Skeletal muscle satellite cell (primary cell): ENCODE measurements at regions not wholly inside any gene's neighbourhood (a gene's known extent, or its start where the extent isn't known, plus 50 kb on each side); places are given as distances from the start of the nearest gene placed in this dataset.
"Not testable (repeated sequence)": the region's sequence is repeated elsewhere in the genome, so short reads cannot be mapped to it uniquely, and the experiment has no call there.

ENCODE experiments used
- H3K27me3 ChIP-seq: 2 replicates; pipeline ENCODE4 v1.7.0; 2013; ENCODE audit warnings: low read length; ENCODE audit not compliant: control insufficient read depth, insufficient read depth
- H3K36me3 ChIP-seq: 2 replicates; pipeline ENCODE4 v1.7.0; 2013; ENCODE audit warnings: mild to moderate bottlenecking, control low read depth, low read length; ENCODE audit not compliant: insufficient read depth
- H3K4me1 ChIP-seq: 2 replicates; pipeline ENCODE4 v1.7.0; 2013; ENCODE audit warnings: low read length; ENCODE audit not compliant: control insufficient read depth, insufficient read depth
- H3K4me2 ChIP-seq: 2 replicates; pipeline ENCODE4 v1.7.0; 2013; ENCODE audit warnings: mild to moderate bottlenecking, low read length
- H3K4me3 ChIP-seq: 2 replicates; pipeline ENCODE4 v1.7.0; 2013; ENCODE audit warnings: low read length
- H3K9ac ChIP-seq: 2 replicates; pipeline ENCODE4 v1.7.0; 2013; ENCODE audit warnings: mild to moderate bottlenecking, low read depth, low read length, moderate library complexity
- H3K9me3 ChIP-seq: replicated peaks from 2 replicates; pipeline ENCODE4 v1.7.0; 2013; ENCODE audit warnings: mild to moderate bottlenecking, control low read depth, low read length

- Histone ChIP-seq H3K9ac (no peak overlapping the region), H3K4me1 (peaks cover 13% of the 10 kb centered on the region), H3K9me3 (no peaks in the 10 kb centered on the region), H3K36me3 (no peaks in the 10 kb centered on the region), H3K27me3 (no peaks in the 10 kb centered on the region), H3K4me2 (no peak overlapping the region), H3K4me3 (no peak overlapping the region)
Observed at GRCh38 chr5:67814569-67815311, 400.8 kb upstream of the PIK3R1 start.

GRCh38 chr5:67813877-67814539, 401.5 kb upstream of the PIK3R1 start:
- Histone ChIP-seq H3K4me3 (no peak overlapping the region), H3K36me3 (no peaks in the 10 kb centered on the region), H3K27me3 (no peaks in the 10 kb centered on the region), H3K9ac (no peak overlapping the region), H3K4me1 (peaks cover 13% of the 10 kb centered on the region), H3K9me3 (no peaks in the 10 kb centered on the region), H3K4me2 (no peak overlapping the region)

GRCh38 chr5:67809589-67809988, 406.0 kb upstream of the PIK3R1 start:
- Histone ChIP-seq H3K36me3 (no peaks in the 10 kb centered on the region), H3K4me1 (no peaks in the 10 kb centered on the region), H3K9me3 (no peaks in the 10 kb centered on the region), H3K4me3 (no peak overlapping the region), H3K4me2 (no peak overlapping the region), H3K9ac (no peak overlapping the region), H3K27me3 (no peaks in the 10 kb centered on the region)

GRCh38 chr5:67808340-67808739, 407.2 kb upstream of the PIK3R1 start:
- H3K27me3 ChIP-seq, result no peaks in the 10 kb centered on the region
- no peaks in the 10 kb centered on the region for H3K9me3 ChIP-seq
- H3K4me2 ChIP-seq, result no peak overlapping the region
- no peaks in the 10 kb centered on the region for H3K4me1 ChIP-seq
- H3K36me3 ChIP-seq, result no peaks in the 10 kb centered on the region
- no peak overlapping the region for H3K9ac ChIP-seq
- no peak overlapping the region for H3K4me3 ChIP-seq

GRCh38 chr5:67807439-67807888, 408.1 kb upstream of the PIK3R1 start:
- no peak overlapping the region for H3K9ac ChIP-seq
- H3K36me3 ChIP-seq, result no peaks in the 10 kb centered on the region
- no peak overlapping the region for H3K4me3 ChIP-seq
- no peak overlapping the region for H3K4me2 ChIP-seq
- H3K27me3 ChIP-seq, result no peaks in the 10 kb centered on the region
- no peaks in the 10 kb centered on the region for H3K9me3 ChIP-seq
- no peaks in the 10 kb centered on the region for H3K4me1 ChIP-seq

GRCh38 chr5:67806654-67807438, 408.7 kb upstream of the PIK3R1 start:
- H3K36me3 ChIP-seq, result no peaks in the 10 kb centered on the region
- no peaks in the 10 kb centered on the region for H3K27me3 ChIP-seq
- H3K4me2 ChIP-seq, result no peak overlapping the region
- H3K9ac ChIP-seq, result no peak overlapping the region
- H3K9me3 ChIP-seq, result no peaks in the 10 kb centered on the region
- H3K4me1 ChIP-seq, result no peaks in the 10 kb centered on the region
- H3K4me3 ChIP-seq, result no peak overlapping the region

- Histone ChIP-seq H3K4me1 (no peaks in the 10 kb centered on the region), H3K4me3 (no peak overlapping the region), H3K36me3 (no peaks in the 10 kb centered on the region), H3K4me2 (no peak overlapping the region), H3K9me3 (no peaks in the 10 kb centered on the region), H3K27me3 (no peaks in the 10 kb centered on the region), H3K9ac (no peak overlapping the region)
Observed at GRCh38 chr5:67805666-67806348, 409.7 kb upstream of the PIK3R1 start.

- Histone ChIP-seq H3K9me3 (no peaks in the 10 kb centered on the region), H3K27me3 (no peaks in the 10 kb centered on the region)
Observed at GRCh38 chr5:67802766-67803165, 412.8 kb upstream of the PIK3R1 start.

GRCh38 chr5:67799732-67800234, 415.8 kb upstream of the PIK3R1 start:
- H3K4me1 ChIP-seq, result peaks cover 21% of the 10 kb centered on the region
- H3K4me2 ChIP-seq, result no peak overlapping the region
- no peaks in the 10 kb centered on the region for H3K36me3 ChIP-seq
- H3K9ac ChIP-seq, result no peak overlapping the region
- no peaks in the 10 kb centered on the region for H3K27me3 ChIP-seq
- no peaks in the 10 kb centered on the region for H3K9me3 ChIP-seq
- no peak overlapping the region for H3K4me3 ChIP-seq

More at GRCh38 chr5:67802766-67803165, 412.8 kb upstream of the PIK3R1 start:
- H3K9ac ChIP-seq, result no peak overlapping the region
- H3K4me3 ChIP-seq, result no peak overlapping the region
- peaks cover 13% of the 10 kb centered on the region for H3K4me1 ChIP-seq
- H3K4me2 ChIP-seq, result no peak overlapping the region
- no peaks in the 10 kb centered on the region for H3K36me3 ChIP-seq

GRCh38 chr5:67798470-67798869, 417.1 kb upstream of the PIK3R1 start:
- not testable (repeated sequence) for H3K9me3 ChIP-seq, H3K27me3 ChIP-seq, H3K36me3 ChIP-seq, H3K4me2 ChIP-seq, H3K9ac ChIP-seq, H3K4me3 ChIP-seq
- H3K4me1 ChIP-seq, result peaks cover 21% of the 10 kb centered on the region
